HFF-Myc (cell line): ENCODE measurements at regions not wholly inside any gene's neighbourhood (a gene's known extent, or its start where the extent isn't known, plus 50 kb on each side); places are given as distances from the start of the nearest gene placed in this dataset.

Experiments
- DNase-seq: peaks from one replicate; pipeline ENCODE4 v3.0.0-alpha.2; 2011; ENCODE audit warnings: low read depth; ENCODE audit errors: extremely low read depth
- H3K4me3 ChIP-seq: replicated peaks from 2 replicates; pipeline ENCODE4 v1.5.1; 2011; ENCODE audit warnings: low read depth, mild to moderate bottlenecking, control low read depth, low read length
- TF ChIP-seq, protein P1 (sequence below): IDR thresholded peaks from 2 replicates; pipeline ENCODE4 v1.5.1; 2012; ENCODE audit warnings: mild to moderate bottlenecking, low read depth, low read length, control low read depth; ENCODE audit errors: missing control alignments

DNA sequence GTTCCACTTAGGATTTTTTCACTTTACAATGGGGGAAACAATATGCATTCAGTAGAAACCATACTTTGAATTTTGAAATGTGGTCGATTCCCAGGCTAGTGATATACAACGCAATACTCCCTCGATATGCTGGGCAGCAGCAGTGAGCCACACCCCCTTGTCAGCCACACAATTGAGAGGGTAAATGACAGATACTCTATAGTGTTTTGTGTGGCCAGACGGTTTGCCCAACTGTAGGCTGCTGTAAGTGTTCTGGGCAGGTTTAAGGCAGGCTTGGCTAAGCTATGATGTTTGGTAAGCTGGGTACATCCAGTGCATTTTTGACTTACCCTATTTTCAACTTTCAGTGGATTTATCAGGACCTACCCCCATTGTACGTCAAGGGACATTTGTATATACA is 169.6 kb upstream of the KIAA1217 start:
- TF ChIP-seq, protein P1, sequence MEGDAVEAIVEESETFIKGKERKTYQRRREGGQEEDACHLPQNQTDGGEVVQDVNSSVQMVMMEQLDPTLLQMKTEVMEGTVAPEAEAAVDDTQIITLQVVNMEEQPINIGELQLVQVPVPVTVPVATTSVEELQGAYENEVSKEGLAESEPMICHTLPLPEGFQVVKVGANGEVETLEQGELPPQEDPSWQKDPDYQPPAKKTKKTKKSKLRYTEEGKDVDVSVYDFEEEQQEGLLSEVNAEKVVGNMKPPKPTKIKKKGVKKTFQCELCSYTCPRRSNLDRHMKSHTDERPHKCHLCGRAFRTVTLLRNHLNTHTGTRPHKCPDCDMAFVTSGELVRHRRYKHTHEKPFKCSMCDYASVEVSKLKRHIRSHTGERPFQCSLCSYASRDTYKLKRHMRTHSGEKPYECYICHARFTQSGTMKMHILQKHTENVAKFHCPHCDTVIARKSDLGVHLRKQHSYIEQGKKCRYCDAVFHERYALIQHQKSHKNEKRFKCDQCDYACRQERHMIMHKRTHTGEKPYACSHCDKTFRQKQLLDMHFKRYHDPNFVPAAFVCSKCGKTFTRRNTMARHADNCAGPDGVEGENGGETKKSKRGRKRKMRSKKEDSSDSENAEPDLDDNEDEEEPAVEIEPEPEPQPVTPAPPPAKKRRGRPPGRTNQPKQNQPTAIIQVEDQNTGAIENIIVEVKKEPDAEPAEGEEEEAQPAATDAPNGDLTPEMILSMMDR, result no peak
- DNase-seq, result no peak
- H3K4me3 ChIP-seq, result no peak overlapping the region

DNA sequence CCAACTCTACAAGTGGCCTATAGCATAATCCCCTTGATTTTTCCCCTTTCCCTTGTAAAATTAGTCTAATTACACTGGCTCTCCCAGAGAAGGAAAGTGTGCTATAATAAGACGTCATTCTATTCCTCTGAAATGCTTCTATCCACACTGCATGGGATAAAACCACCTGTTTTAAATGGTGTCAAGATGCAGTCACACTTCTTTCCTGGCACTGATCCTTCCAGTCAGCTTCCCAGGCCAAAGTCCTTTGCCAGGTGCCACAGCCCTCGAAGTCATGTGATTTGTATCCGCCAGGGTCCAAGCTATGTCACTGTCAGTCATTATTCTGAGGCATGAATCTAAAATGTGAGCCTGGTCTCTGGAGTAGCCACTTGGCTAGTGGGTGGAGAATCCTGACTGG is 169.0 kb upstream of the KIAA1217 start:
- TF ChIP-seq, protein P1, result no peak
- H3K4me3 ChIP-seq, result no peak overlapping the region
- no peak for DNase-seq

GRCh38 chr10:24041034-24041433 is 167.9 kb upstream of the KIAA1217 start:
- no peak overlapping the region for H3K4me3 ChIP-seq
- DNase-seq, result no peak
- TF ChIP-seq, protein P1, result no peak

DNA sequence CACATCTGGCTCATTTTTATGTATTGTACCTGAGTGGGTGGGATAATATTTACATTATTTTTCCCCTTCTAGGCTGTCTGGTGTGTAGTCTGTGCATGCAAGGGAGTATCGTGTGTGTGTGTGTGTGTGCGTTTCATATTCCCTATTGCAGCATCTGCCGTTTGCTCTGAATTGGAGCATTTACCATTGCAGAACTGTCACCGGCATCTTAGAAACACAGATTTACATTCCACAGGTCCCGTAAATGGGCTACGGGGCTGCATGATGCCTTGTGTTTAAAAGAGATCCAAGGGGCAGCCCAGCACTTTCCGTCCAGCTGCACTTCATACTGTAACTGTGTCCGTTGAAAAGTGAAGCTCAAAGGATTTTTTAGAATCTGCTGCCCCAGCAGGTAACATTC is 167.1 kb upstream of the KIAA1217 start:
- TF ChIP-seq, protein P1, result no peak
- DNase-seq, result no peak

DNA sequence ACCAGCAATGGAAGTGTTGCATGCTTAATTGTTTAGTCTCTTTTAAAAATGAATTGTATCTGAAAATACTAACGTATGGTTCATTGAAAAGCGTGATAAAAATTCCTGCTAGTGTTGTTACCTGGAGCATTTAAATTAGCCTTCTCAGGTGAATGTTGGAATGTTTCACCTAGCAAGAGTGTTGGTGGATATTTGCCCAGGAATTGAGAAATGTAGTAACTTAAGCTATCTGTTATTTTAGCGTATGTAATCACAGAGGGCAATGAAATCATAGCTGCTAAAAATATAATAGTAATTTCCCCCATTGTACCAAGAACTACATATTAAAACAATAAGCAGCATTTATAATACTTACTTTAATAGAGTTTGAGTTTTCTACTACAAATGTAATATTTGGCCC is 166.1 kb upstream of the KIAA1217 start:
- TF ChIP-seq, protein P1, result no peak
- no peak for DNase-seq
- H3K4me3 ChIP-seq, result no peak overlapping the region

More for the DNA sequence above, 167.1 kb upstream of the KIAA1217 start:
- no peak overlapping the region for H3K4me3 ChIP-seq

DNA sequence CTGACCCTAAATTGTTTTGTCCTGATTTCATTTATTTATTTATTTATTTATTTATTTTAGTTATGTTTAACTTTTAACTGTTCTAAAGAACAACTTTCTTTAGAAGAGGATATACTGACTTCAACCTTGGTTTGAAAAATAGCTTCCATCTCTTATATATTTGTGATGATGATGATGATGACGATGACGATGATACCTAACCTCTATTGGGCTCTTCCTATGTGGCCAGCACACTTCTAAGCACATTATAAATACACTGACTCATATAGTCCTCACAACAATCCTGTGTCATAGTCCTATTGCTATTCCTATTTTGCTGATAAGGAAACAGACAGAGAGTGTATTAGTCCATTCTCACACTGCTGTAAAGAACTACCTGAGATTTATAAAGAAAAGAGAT is 162.9 kb upstream of the KIAA1217 start:
- no peak for DNase-seq
- TF ChIP-seq, protein P1, result no peak

DNA sequence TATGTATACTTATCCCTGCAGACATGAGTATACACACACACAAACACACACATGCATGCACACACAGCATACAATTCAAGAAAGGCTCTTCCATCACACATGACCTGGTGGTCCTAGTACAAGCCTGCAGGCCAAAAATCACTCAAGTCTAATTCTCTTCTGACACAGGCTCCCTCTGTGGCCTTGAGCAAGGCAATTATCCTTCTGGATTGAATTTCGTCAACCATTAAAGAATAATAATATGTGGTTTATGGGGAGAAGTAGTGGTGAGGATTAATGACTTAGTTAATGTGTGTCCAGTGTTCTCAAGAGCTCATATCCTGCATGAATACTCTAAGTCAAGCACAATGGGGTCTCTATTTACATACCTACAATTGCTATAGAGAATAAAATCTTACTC is 161.8 kb upstream of the KIAA1217 start:
- TF ChIP-seq, protein P1, result no peak
- DNase-seq, result no peak
- no peak overlapping the region for H3K4me3 ChIP-seq

More for the DNA sequence above, 162.9 kb upstream of the KIAA1217 start:
- no peak overlapping the region for H3K4me3 ChIP-seq
